ENCODE measurements at regions not wholly inside any gene's neighbourhood (a gene's known extent, or its start where the extent isn't known, plus 50 kb on each side); places are given as distances from the start of the nearest gene placed in this dataset.
A peak's percentile ranks its signal among the peaks of the same experiment; 100 is the strongest.

- no peak for DNase-seq (ENCODE audit: low spot score)
- no peak overlapping the region for H3K27ac ChIP-seq
- H3K79me2 ChIP-seq (ENCODE audit: low read depth) = no peaks in the 10 kb centered on the region
- peaks cover 36% of the 10 kb centered on the region for H3K4me1 Mint-ChIP-seq
- no peaks in the 10 kb centered on the region for H3K36me3 ChIP-seq
- no peak overlapping the region for H3K27ac Mint-ChIP-seq
- no peak for TF ChIP-seq CTCF (IDR thresholded peaks at IDR 0.05)
- no peak for TF ChIP-seq EZH2phosphoT487 (IDR thresholded peaks at IDR 0.05)
- no peak for TF ChIP-seq EZH2 (IDR thresholded peaks at IDR 0.05)
- no peaks in the 10 kb centered on the region for H3K9me3 ChIP-seq (ENCODE audit: low read depth)
- H3K27me3 Mint-ChIP-seq (ENCODE audit: insufficient read depth, low read depth) = no peaks in the 10 kb centered on the region
- H4K20me1 ChIP-seq (ENCODE audit: low read depth) = no peaks in the 10 kb centered on the region
- H3K4me3 Mint-ChIP-seq = no peak overlapping the region
- H3K9ac ChIP-seq = no peak overlapping the region
- peaks cover 14% of the 10 kb centered on the region for H3F3A ChIP-seq (ENCODE audit: low read depth)
- H3K27me3 ChIP-seq = no peaks in the 10 kb centered on the region
- peaks cover 27% of the 10 kb centered on the region for H3K4me1 ChIP-seq
- H2AFZ ChIP-seq (replicated peaks) = peak overlapping the region; percentile 75
- peaks cover 21% of the 10 kb centered on the region for H3K9me3 Mint-ChIP-seq
- H3K4me3 ChIP-seq = no peak overlapping the region
- no peak overlapping the region for H3K4me2 ChIP-seq
- H3K36me3 Mint-ChIP-seq = peaks cover 5% of the 10 kb centered on the region
Measured at GRCh38 chr7:84248843-84249242, 54.3 kb upstream of the SEMA3A start.

DNA sequence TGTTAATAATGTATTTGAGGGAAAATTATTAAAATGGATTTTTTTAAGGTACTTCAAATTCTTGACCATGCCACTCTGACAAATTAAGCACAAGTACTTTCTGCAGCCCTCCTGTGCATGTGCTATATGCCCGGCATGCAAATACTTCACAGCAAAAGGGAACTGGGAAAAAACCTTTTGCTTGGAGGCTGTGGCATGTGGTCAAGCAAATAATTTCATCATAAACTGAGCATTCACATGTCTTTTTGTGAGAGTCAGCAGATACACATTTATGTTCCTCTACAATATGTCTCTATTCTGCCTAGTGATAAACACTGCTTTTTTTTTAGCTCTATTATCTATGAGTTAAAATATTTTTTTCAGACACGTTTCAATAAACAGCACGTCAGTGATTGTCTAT lies 53.7 kb upstream of the SEMA3A start:
- Histone ChIP-seq H3K4me3 (no peak overlapping the region), H3K4me1 (peaks cover 27% of the 10 kb centered on the region), H3K79me2 (ENCODE audit: low read depth) (no peaks in the 10 kb centered on the region), H3K27me3 (no peaks in the 10 kb centered on the region), H3K4me2 (no peak overlapping the region), H3K9me3 (ENCODE audit: low read depth) (no peaks in the 10 kb centered on the region), H3K36me3 (no peaks in the 10 kb centered on the region), H2AFZ (replicated peaks) (peak overlapping the region; percentile 75), H3F3A (ENCODE audit: low read depth) (peaks cover 14% of the 10 kb centered on the region), H3K9ac (no peak overlapping the region), H3K27ac (no peak overlapping the region), H4K20me1 (ENCODE audit: low read depth) (no peaks in the 10 kb centered on the region)
- H3K4me3 Mint-ChIP-seq = no peak overlapping the region
- H3K4me1 Mint-ChIP-seq = peaks cover 36% of the 10 kb centered on the region
- H3K27me3 Mint-ChIP-seq (ENCODE audit: insufficient read depth, low read depth) = no peaks in the 10 kb centered on the region
- H3K27ac Mint-ChIP-seq = no peak overlapping the region
- H3K36me3 Mint-ChIP-seq = peaks cover 7% of the 10 kb centered on the region
- TF ChIP-seq EZH2phosphoT487 (IDR thresholded peaks at IDR 0.05) (no peak), EZH2 (IDR thresholded peaks at IDR 0.05) (no peak), CTCF (IDR thresholded peaks at IDR 0.05) (no peak)
- H3K9me3 Mint-ChIP-seq = peaks cover 27% of the 10 kb centered on the region
- DNase-seq (ENCODE audit: low spot score) = no peak

DNA sequence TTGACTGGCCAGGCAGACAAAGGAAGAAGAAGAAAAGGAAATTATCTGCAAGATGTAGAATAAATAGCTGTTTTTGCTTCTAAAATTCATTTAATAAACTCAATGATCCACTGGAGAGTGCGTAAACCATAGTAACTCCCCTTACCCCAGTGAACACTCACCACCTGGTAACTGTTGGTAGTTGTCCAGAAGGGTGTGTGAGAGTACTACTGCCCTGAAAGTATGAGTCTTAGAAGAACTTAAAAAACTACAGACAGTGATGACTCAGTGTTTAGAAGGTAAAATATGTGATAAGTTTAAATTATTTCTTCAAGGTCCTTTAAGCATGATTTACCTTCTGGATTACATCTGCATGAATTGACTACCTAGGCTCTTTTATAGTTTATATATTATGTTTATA lies 53.0 kb upstream of the SEMA3A start:
- Mint-ChIP-seq H3K9me3 (peaks cover 32% of the 10 kb centered on the region), H3K27me3 (ENCODE audit: insufficient read depth, low read depth) (no peaks in the 10 kb centered on the region), H3K36me3 (peaks cover 9% of the 10 kb centered on the region), H3K27ac (no peak overlapping the region), H3K4me3 (no peak overlapping the region), H3K4me1 (peaks cover 36% of the 10 kb centered on the region)
- Histone ChIP-seq H3K4me1 (peaks cover 27% of the 10 kb centered on the region), H2AFZ (replicated peaks) (no peak overlapping the region), H3K79me2 (ENCODE audit: low read depth) (no peaks in the 10 kb centered on the region), H3K27ac (no peak overlapping the region), H4K20me1 (ENCODE audit: low read depth) (no peaks in the 10 kb centered on the region), H3F3A (ENCODE audit: low read depth) (peaks cover 14% of the 10 kb centered on the region), H3K27me3 (no peaks in the 10 kb centered on the region), H3K9ac (no peak overlapping the region), H3K36me3 (no peaks in the 10 kb centered on the region), H3K4me2 (no peak overlapping the region), H3K4me3 (no peak overlapping the region), H3K9me3 (ENCODE audit: low read depth) (no peaks in the 10 kb centered on the region)
- no peak for TF ChIP-seq CTCF (IDR thresholded peaks at IDR 0.05)
- no peak for TF ChIP-seq EZH2phosphoT487 (IDR thresholded peaks at IDR 0.05)
- DNase-seq (ENCODE audit: low spot score) = no peak

All from neural progenitor cell (in vitro differentiated cells).